Adipocyte (in vitro differentiated cells): ENCODE measurements at regions not wholly inside any gene's neighbourhood (a gene's known extent, or its start where the extent isn't known, plus 50 kb on each side); places are given as distances from the start of the nearest gene placed in this dataset.

Experiments used
- DNase-seq: peaks from one replicate; pipeline ENCODE4 v3.0.0-alpha.2; 2015; ENCODE audit warnings: low read depth
- H3K27me3 ChIP-seq: replicated peaks from 2 replicates; pipeline ENCODE4 v1.7.0; 2013; ENCODE audit warnings: mild to moderate bottlenecking, low read length, moderate library complexity; ENCODE audit not compliant: control insufficient read depth, insufficient read depth
- H3K36me3 ChIP-seq: 2 replicates; pipeline ENCODE4 v1.7.0; 2013; ENCODE audit warnings: low read length, mild to moderate bottlenecking, moderate library complexity; ENCODE audit not compliant: control insufficient read depth, insufficient read depth, severe bottlenecking
- H3K4me1 ChIP-seq: 2 replicates; pipeline ENCODE4 v1.7.0; 2013; ENCODE audit warnings: mild to moderate bottlenecking, low read length, moderate library complexity; ENCODE audit not compliant: control insufficient read depth, insufficient read depth
- H3K4me3 ChIP-seq: 2 replicates; pipeline ENCODE4 v1.7.0; 2013; ENCODE audit warnings: mild to moderate bottlenecking, low read length, moderate library complexity
- H3K9ac ChIP-seq: 2 replicates; pipeline ENCODE4 v1.7.0; 2013; ENCODE audit warnings: mild to moderate bottlenecking, low read length, moderate library complexity
- H3K9me3 ChIP-seq: 2 replicates; pipeline ENCODE4 v1.7.0; 2013; ENCODE audit warnings: mild to moderate bottlenecking, low read length, moderate library complexity; ENCODE audit not compliant: control insufficient read depth

GRCh38 chr2:240338274-240338673 lies 97.2 kb upstream of the GPC1 start:
- Histone ChIP-seq H3K9me3 (peaks cover 3% of the 10 kb centered on the region), H3K4me1 (no peaks in the 10 kb centered on the region)
- no peak for DNase-seq

DNA sequence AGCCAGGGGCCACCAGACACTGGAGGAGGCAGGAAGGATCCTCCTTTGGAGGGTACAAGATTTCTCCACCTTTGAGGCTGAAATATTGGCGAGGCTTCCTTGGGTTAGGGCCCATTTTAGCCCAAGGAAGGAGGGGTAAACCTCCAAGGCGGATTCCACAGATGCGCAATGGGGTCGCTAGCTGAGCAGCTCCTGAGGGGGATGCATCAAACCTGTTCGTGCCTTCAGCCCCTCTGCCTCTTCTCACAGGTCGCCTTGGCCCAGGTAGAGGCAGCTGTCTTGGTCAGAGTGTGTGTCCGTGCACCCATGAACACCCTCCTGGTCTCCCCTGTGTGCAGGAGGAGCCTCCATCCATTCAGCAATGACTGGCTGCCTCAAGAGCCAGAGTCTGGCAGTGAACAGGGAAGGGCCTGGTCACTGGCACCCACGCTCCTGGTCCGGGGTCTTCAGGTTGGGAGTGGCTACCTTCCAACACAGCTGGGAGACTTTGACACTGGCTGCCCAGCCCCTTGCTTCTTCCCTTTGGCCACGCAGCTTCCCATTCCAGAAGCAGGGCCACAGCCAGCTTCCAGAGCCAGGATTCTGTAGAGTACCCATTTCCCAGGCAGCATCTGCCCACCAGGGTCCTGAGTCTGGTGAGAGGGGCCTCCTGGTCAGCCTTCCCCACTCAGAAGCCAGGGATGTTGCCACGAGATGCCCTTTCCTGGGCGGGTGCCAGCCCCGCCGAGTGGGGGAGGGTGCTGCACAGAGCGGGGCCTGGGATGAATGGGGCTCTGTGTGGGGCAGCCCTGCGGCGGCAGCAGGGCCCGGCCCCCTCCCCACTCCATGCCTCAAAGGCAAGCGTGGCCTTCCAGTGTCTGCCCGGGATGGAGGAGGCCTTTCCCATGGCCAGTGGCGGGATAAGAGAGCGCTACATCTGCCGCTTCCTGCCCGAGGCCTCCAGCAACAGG lies 95.8 kb upstream of the GPC1 start:
- DNase-seq = no peak
- H3K36me3 ChIP-seq = no peaks in the 10 kb centered on the region

More at GRCh38 chr2:240338274-240338673, 97.2 kb upstream of the GPC1 start:
- no peaks in the 10 kb centered on the region for H3K36me3 ChIP-seq
- peaks cover 39% of the 10 kb centered on the region for H3K27me3 ChIP-seq
- H3K4me3 ChIP-seq = no peak overlapping the region
- no peak overlapping the region for H3K9ac ChIP-seq

GRCh38 chr2:240340361-240340761 lies 95.1 kb upstream of the GPC1 start:
- Histone ChIP-seq H3K9me3 (peaks cover 22% of the 10 kb centered on the region), H3K4me1 (no peaks in the 10 kb centered on the region), H3K36me3 (no peaks in the 10 kb centered on the region), H3K27me3 (peaks cover 20% of the 10 kb centered on the region), H3K4me3 (no peak overlapping the region), H3K9ac (no peak overlapping the region)
- no peak for DNase-seq

More for the DNA sequence above, 95.8 kb upstream of the GPC1 start:
- no peak overlapping the region for H3K4me3 ChIP-seq
- peaks cover 16% of the 10 kb centered on the region for H3K9me3 ChIP-seq
- H3K27me3 ChIP-seq = peaks cover 25% of the 10 kb centered on the region
- no peaks in the 10 kb centered on the region for H3K4me1 ChIP-seq
- no peak overlapping the region for H3K9ac ChIP-seq

- Histone ChIP-seq H3K4me1 (no peaks in the 10 kb centered on the region), H3K4me3 (no peak overlapping the region), H3K36me3 (no peaks in the 10 kb centered on the region), H3K27me3 (peaks cover 17% of the 10 kb centered on the region), H3K9ac (no peak overlapping the region), H3K9me3 (peaks cover 27% of the 10 kb centered on the region)
- DNase-seq = no peak
These were observed 94.4 kb upstream of the GPC1 start for GRCh38 chr2:240341064-240341463.

DNA sequence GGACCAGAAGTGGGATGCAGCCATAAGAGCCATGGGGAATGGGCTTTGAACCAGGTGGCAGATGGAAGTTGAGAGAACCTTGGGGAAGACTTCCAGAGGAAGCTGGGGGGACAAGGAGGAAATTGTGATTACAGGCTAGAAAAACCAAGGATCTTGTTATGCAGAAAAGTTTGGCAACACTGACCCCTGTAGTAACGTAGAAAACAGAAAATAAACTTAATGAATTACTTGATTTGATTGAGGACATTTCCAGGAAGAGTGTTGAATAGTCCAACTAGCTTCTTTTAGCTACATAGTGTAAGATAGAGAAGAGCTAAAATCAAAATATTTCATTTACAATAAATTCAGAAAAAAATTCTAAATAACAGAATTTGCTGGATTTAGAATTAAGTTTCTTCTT lies 91.9 kb upstream of the GPC1 start:
- H3K4me1 ChIP-seq = no peaks in the 10 kb centered on the region
- peaks cover 27% of the 10 kb centered on the region for H3K9me3 ChIP-seq
- no peak overlapping the region for H3K4me3 ChIP-seq
- peaks cover 24% of the 10 kb centered on the region for H3K27me3 ChIP-seq
- no peak for DNase-seq
- H3K9ac ChIP-seq = no peak overlapping the region
- H3K36me3 ChIP-seq = no peaks in the 10 kb centered on the region

DNA sequence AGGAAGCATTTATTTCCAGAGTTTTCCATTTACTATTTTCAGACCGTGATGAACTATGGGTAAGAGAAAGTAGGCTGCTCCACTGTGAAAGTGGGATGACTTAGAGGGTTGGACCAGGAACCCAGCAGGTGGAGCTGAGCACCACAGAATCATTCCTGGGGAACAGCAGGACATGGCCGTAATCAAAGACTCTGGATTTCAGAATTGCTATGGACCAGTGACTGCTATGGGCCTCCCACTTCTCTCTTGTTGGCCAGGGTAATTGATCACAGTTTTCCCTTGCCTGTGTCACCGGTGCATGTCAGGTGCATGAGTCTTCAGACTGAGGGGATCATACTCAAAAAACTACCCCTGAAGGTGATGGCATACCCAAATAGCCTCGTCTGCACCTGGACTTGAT lies 90.6 kb upstream of the GPC1 start:
- H3K9ac ChIP-seq = no peak overlapping the region
- no peaks in the 10 kb centered on the region for H3K36me3 ChIP-seq

GRCh38 chr2:240346015-240346752 lies 89.3 kb upstream of the GPC1 start:
- Histone ChIP-seq H3K27me3 (peaks cover 42% of the 10 kb centered on the region), H3K4me1 (no peaks in the 10 kb centered on the region)

More for the DNA sequence above, 90.6 kb upstream of the GPC1 start:
- Histone ChIP-seq H3K4me1 (no peaks in the 10 kb centered on the region), H3K9me3 (peaks cover 27% of the 10 kb centered on the region), H3K4me3 (no peak overlapping the region), H3K27me3 (peaks cover 33% of the 10 kb centered on the region)
- no peak for DNase-seq

DNA sequence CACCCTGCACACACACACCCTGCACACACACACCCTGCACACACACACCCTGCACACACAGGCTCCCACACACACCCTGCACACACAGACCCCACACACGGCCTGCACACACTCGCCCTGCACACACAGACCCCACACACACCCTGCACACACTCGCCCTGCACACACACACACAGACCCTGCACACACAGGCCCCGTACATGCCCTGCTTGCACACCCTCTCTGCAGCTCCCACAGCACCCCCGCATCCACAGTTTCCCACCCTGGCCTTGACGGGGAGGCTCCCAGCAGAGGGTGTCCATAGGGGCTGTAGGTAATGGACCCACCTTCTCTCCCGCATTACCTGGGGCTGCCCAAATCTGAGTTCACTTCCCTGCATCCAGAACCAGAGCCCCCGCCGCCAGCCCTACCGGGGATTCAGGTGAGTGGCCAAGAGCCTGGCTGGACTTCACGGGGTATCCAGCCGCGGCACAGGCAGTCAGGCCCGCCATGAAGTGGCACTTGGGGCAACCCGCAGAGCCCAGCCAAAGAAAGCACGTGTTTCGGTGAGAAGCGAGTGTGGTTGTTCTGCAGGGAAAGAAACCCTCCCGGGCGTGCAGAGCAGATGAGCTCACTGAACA lies 88.6 kb upstream of the GPC1 start:
- Histone ChIP-seq H3K27me3 (peaks cover 42% of the 10 kb centered on the region), H3K4me3 (no peak overlapping the region), H3K9ac (no peak overlapping the region), H3K4me1 (no peaks in the 10 kb centered on the region), H3K9me3 (peaks cover 27% of the 10 kb centered on the region), H3K36me3 (no peaks in the 10 kb centered on the region)
- no peak for DNase-seq

More at GRCh38 chr2:240346015-240346752, 89.3 kb upstream of the GPC1 start:
- H3K36me3 ChIP-seq = no peaks in the 10 kb centered on the region
- H3K9ac ChIP-seq = no peak overlapping the region
- no peak for DNase-seq
- H3K9me3 ChIP-seq = peaks cover 27% of the 10 kb centered on the region
- H3K4me3 ChIP-seq = no peak overlapping the region

DNA sequence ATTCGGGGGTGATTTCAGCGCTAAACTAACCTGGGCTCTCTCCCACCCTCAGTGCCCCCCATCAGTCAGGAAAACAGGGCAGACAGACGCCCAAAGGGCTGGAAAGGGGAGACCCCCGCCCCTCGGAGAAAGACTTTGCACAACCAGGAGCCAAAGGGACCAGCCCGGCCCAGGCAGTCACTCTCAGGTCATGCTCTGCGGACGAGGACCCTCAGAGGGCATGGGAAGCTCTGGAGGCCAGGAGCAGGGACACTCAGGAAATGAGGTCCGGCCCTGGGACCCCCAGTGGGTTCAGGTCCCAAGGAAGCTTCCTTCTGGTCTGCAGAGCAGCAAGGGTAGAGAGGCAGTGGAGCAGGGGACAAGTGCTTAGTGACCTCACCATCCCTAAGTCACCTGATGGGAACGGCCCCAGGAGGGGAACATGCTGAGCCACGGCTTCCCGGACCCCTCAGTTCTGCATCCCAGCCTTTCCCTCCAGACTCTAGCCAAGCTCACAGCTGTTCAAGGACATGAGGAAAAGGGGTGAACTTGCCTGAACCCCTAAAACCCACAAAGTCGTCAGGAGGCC lies 88.0 kb upstream of the GPC1 start:
- H3K4me1 ChIP-seq = no peaks in the 10 kb centered on the region
- no peak overlapping the region for H3K4me3 ChIP-seq
- H3K9ac ChIP-seq = no peak overlapping the region
- H3K36me3 ChIP-seq = no peaks in the 10 kb centered on the region
- H3K9me3 ChIP-seq = peaks cover 27% of the 10 kb centered on the region
- DNase-seq = no peak
- H3K27me3 ChIP-seq = peaks cover 47% of the 10 kb centered on the region

DNA sequence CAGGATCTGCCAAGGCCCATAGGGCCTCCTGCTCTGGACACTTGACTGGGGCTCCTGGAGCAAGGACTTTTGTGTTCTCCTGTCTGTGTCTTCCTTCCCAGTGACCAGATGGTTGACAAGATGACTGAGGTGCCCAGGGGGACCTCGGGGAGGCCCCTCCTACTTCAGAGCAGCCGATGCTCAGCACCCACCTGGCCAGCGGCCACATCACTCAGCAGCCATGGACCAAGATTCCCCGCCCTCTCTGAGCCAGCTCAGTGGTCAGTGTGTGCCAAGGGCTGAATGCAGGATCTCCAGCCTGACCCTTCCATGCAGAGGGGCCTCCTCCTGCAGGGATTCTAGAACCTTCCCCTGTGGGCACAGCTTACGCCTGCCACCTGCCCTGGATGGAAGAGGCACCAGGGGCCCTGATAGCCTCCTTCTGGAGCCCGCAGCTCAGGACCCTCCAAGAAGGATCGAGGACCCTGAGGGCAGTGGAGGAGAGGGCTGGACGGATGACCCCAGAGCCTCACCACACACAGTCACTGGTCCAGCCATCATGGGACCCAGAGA lies 87.4 kb upstream of the GPC1 start:
- H3K9me3 ChIP-seq = peaks cover 26% of the 10 kb centered on the region
- no peaks in the 10 kb centered on the region for H3K4me1 ChIP-seq
- peaks cover 52% of the 10 kb centered on the region for H3K27me3 ChIP-seq
- no peaks in the 10 kb centered on the region for H3K36me3 ChIP-seq
- H3K4me3 ChIP-seq = no peak overlapping the region
- no peak overlapping the region for H3K9ac ChIP-seq
- no peak for DNase-seq
